GM18520 (cell line): ENCODE measurements at regions not wholly inside any gene's neighbourhood (a gene's known extent, or its start where the extent isn't known, plus 50 kb on each side); places are given as distances from the start of the nearest gene placed in this dataset.
"Not testable (repeated sequence)": the region's sequence is repeated elsewhere in the genome, so short reads cannot be mapped to it uniquely, and the experiment has no call there.

ENCODE experiments used
- ATAC-seq: cut with Tn5 transposase; IDR thresholded peaks from one replicate; pipeline ENCODE4 v1.9.1; 2021; ENCODE audit not compliant: unreplicated experiment

- no peak for ATAC-seq
These were observed 1614.6 kb downstream of the PCDH9 start for GRCh38 chr13:65615506-65615905.

GRCh38 chr13:65613004-65613403, 1617.1 kb downstream of the PCDH9 start:
- ATAC-seq, result no peak

- ATAC-seq, result no peak
These were observed 1620.8 kb downstream of the PCDH9 start for GRCh38 chr13:65609350-65609749.

- ATAC-seq, result no peak
These were observed 1623.5 kb downstream of the PCDH9 start for GRCh38 chr13:65606622-65607021.

- no peak for ATAC-seq
These were observed 1624.7 kb downstream of the PCDH9 start for GRCh38 chr13:65605396-65605795.

- no peak for ATAC-seq
These were observed 1627.0 kb downstream of the PCDH9 start for GRCh38 chr13:65603160-65603559.

- no peak for ATAC-seq
These were observed 1628.3 kb downstream of the PCDH9 start for GRCh38 chr13:65601855-65602254.

GRCh38 chr13:65600702-65601101, 1629.4 kb downstream of the PCDH9 start:
- no peak for ATAC-seq

GRCh38 chr13:65597839-65598818, 1632.0 kb downstream of the PCDH9 start:
- no peak for ATAC-seq

- ATAC-seq, result no peak
These were observed 1634.2 kb downstream of the PCDH9 start for GRCh38 chr13:65595916-65596315.

- ATAC-seq, result no peak
These were observed 1635.8 kb downstream of the PCDH9 start for GRCh38 chr13:65594298-65594781.

GRCh38 chr13:65593298-65593874, 1636.8 kb downstream of the PCDH9 start:
- no peak for ATAC-seq

- ATAC-seq, result no peak
These were observed 1637.4 kb downstream of the PCDH9 start for GRCh38 chr13:65592731-65593130.

GRCh38 chr13:65585346-65585745, 1644.8 kb downstream of the PCDH9 start:
- no peak for ATAC-seq

GRCh38 chr13:65584126-65584525, 1646.0 kb downstream of the PCDH9 start:
- no peak for ATAC-seq

GRCh38 chr13:65582160-65582559, 1648.0 kb downstream of the PCDH9 start:
- ATAC-seq, result no peak

GRCh38 chr13:65564561-65564960, 1665.6 kb downstream of the PCDH9 start:
- not testable (repeated sequence) for ATAC-seq

GRCh38 chr13:65562305-65562704, 1667.8 kb downstream of the PCDH9 start:
- ATAC-seq, result no peak

GRCh38 chr13:65560936-65561335, 1669.2 kb downstream of the PCDH9 start:
- ATAC-seq, result no peak

GRCh38 chr13:65555962-65556361, 1674.2 kb downstream of the PCDH9 start:
- ATAC-seq, result no peak

- ATAC-seq, result no peak
These were observed 1676.9 kb downstream of the PCDH9 start for GRCh38 chr13:65553096-65553727.

GRCh38 chr13:65551208-65551607, 1678.9 kb downstream of the PCDH9 start:
- ATAC-seq, result no peak
